ENCODE measurements at regions not wholly inside any gene's neighbourhood (a gene's known extent, or its start where the extent isn't known, plus 50 kb on each side); places are given as distances from the start of the nearest gene placed in this dataset.

GRCh38 chr4:20395160-20395773 lies 143.6 kb downstream of the SLIT2 start:
- TF ChIP-seq CTCF (IDR thresholded peaks at IDR 0.05) (peak in 5 of 6 experiments; percentile 16 to 36 (median 33)), EP300 (IDR thresholded peaks at IDR 0.05) (no peak), POLR2A (IDR thresholded peaks at IDR 0.05) (no peak), POLR2AphosphoS5 (IDR thresholded peaks at IDR 0.05) (no peak)
